ENCODE measurements at regions not wholly inside any gene's neighbourhood (a gene's known extent, or its start where the extent isn't known, plus 50 kb on each side); places are given as distances from the start of the nearest gene placed in this dataset.

- no peak for DNase-seq (ENCODE audit: low read depth in 2 of 2, low spot score in 1 of 2)
Observed at GRCh38 chr9:78782858-78783257, 485.9 kb downstream of the PSAT1 start.

GRCh38 chr9:78783743-78784142 is 486.8 kb downstream of the PSAT1 start:
- no peak for DNase-seq (ENCODE audit: low read depth in 2 of 2, low spot score in 1 of 2)

GRCh38 chr9:78786794-78787193 is 489.9 kb downstream of the PSAT1 start:
- DNase-seq (ENCODE audit: low read depth in 2 of 2, low spot score in 1 of 2), result no peak

GRCh38 chr9:78788101-78788500 is 491.2 kb downstream of the PSAT1 start:
- DNase-seq (ENCODE audit: low read depth in 2 of 2, low spot score in 1 of 2), result no peak

GRCh38 chr9:78791779-78792178 is 494.9 kb downstream of the PSAT1 start:
- DNase-seq (ENCODE audit: low read depth in 2 of 2, low spot score in 1 of 2), result no peak

GRCh38 chr9:78792745-78793144 is 495.8 kb downstream of the PSAT1 start:
- no peak for DNase-seq (ENCODE audit: low read depth in 2 of 2, low spot score in 1 of 2)

GRCh38 chr9:78805771-78806170 is 508.8 kb downstream of the PSAT1 start:
- no peak for DNase-seq (ENCODE audit: low read depth in 2 of 2, low spot score in 1 of 2)

- DNase-seq (ENCODE audit: low read depth in 2 of 2, low spot score in 1 of 2), result no peak
Observed at GRCh38 chr9:78806492-78807160, 509.7 kb downstream of the PSAT1 start.

GRCh38 chr9:78807286-78807685 is 510.4 kb downstream of the PSAT1 start:
- no peak for DNase-seq (ENCODE audit: low read depth in 2 of 2, low spot score in 1 of 2)

- DNase-seq (ENCODE audit: low read depth in 2 of 2, low spot score in 1 of 2), result no peak
Observed at GRCh38 chr9:78808048-78808447, 511.1 kb downstream of the PSAT1 start.

- no peak for DNase-seq (ENCODE audit: low read depth in 2 of 2, low spot score in 1 of 2)
Observed at GRCh38 chr9:78811622-78812276, 514.8 kb downstream of the PSAT1 start.

- no peak for DNase-seq (ENCODE audit: low read depth in 2 of 2, low spot score in 1 of 2)
Observed at GRCh38 chr9:78812665-78813064, 515.7 kb downstream of the PSAT1 start.

- no peak for DNase-seq (ENCODE audit: low read depth in 2 of 2, low spot score in 1 of 2)
Observed at GRCh38 chr9:78813602-78814180, 516.8 kb downstream of the PSAT1 start.

GRCh38 chr9:78821126-78821822 is 524.3 kb downstream of the PSAT1 start:
- DNase-seq (ENCODE audit: low read depth in 2 of 2, low spot score in 1 of 2), result no peak

GRCh38 chr9:78826527-78826926 is 529.6 kb downstream of the PSAT1 start:
- no peak for DNase-seq (ENCODE audit: low read depth in 2 of 2, low spot score in 1 of 2)

GRCh38 chr9:78828521-78828920 is 531.6 kb downstream of the PSAT1 start:
- no peak for DNase-seq (ENCODE audit: low read depth in 2 of 2, low spot score in 1 of 2)

GRCh38 chr9:78830301-78830700 is 533.4 kb downstream of the PSAT1 start:
- no peak for DNase-seq (ENCODE audit: low read depth in 2 of 2, low spot score in 1 of 2)

- no peak for DNase-seq (ENCODE audit: low read depth in 2 of 2, low spot score in 1 of 2)
Observed at GRCh38 chr9:78831726-78832125, 534.8 kb downstream of the PSAT1 start.

GRCh38 chr9:78835928-78836450 is 539.1 kb downstream of the PSAT1 start:
- no peak for DNase-seq (ENCODE audit: low read depth in 2 of 2, low spot score in 1 of 2)

GRCh38 chr9:78839252-78839651 is 542.3 kb downstream of the PSAT1 start:
- no peak for DNase-seq (ENCODE audit: low read depth in 2 of 2, low spot score in 1 of 2)

- DNase-seq (ENCODE audit: low read depth in 2 of 2, low spot score in 1 of 2), result no peak
Observed at GRCh38 chr9:78848061-78848460, 551.1 kb downstream of the PSAT1 start.

- DNase-seq (ENCODE audit: low read depth in 2 of 2, low spot score in 1 of 2), result no peak
Observed at GRCh38 chr9:78856144-78856543, 559.2 kb downstream of the PSAT1 start.
